Large intestine (tissue), 3 donors: ENCODE measurements at regions not wholly inside any gene's neighbourhood (a gene's known extent, or its start where the extent isn't known, plus 50 kb on each side); places are given as distances from the start of the nearest gene placed in this dataset.
A peak's percentile ranks its signal among the peaks of the same experiment; 100 is the strongest.

ENCODE experiments used
- DNase-seq, 2 donors: peaks; one replicate each; pipeline versions ENCODE4 v3.0.0 to v3.0.0-alpha.2; 2013
- H3K27ac ChIP-seq: one replicate; pipeline ENCODE4 v1.5.1; 2013; ENCODE audit warnings: low read length
- H3K27me3 ChIP-seq: 2 replicates; pipeline ENCODE4 v1.6.1; 2013; ENCODE audit warnings: low read length; ENCODE audit not compliant: control insufficient read depth, insufficient read depth
- H3K36me3 ChIP-seq: 2 replicates; pipeline ENCODE4 v1.6.1; 2013; ENCODE audit warnings: low read length; ENCODE audit not compliant: control insufficient read depth, insufficient read depth
- H3K4me1 ChIP-seq: one replicate; pipeline ENCODE4 v1.6.1; 2013; ENCODE audit warnings: low read length; ENCODE audit not compliant: control insufficient read depth, insufficient read depth
- H3K4me3 ChIP-seq: one replicate; pipeline ENCODE4 v1.5.1; 2013; ENCODE audit warnings: low read length
- H3K9me3 ChIP-seq: one replicate; pipeline ENCODE4 v1.6.1; 2013; ENCODE audit warnings: mild to moderate bottlenecking, low read depth, low read length, moderate library complexity; ENCODE audit not compliant: control insufficient read depth
- WGBS: methylation state at CpG from one replicate; pipeline ENCODE4 v1.1.5; 2013; ENCODE audit warnings: low lambda C conversion rate; ENCODE audit not compliant: insufficient coverage; 5-methylcytosine and 5-hydroxymethylcytosine counted together

DNA sequence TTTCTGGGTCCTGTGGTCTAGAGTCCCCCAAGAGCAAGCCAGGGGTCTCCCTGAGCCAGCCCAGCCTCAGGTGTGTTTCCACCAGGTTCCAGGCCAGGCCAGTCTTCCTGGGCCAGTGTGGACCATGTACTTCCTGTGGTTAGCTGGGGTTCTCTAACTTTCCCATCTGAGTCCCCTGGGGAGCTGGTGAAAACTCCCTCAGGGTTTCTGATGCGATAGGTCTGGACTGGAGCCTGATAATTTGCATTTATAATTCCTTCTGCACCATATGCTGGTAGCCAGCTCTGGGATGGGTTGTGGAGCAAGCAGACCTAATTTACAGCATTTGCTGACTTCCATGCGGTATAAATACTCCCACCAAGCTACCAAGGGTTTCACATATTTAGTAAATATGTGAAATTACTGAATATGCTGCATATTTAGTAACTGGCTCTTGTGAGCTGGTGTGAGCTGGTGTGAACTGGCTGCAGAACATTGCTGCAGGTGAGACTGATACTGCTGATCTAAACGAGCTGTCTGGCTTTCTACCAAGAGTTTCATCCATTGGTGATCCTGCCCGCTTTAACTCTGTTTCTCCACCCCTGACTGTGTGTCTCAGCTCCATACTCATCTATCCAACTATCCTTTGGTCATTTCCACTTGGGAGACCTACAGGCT lies 62.6 kb downstream of the RIN2 start:
- H3K27ac ChIP-seq: no peak overlapping the region
- H3K9me3 ChIP-seq: peaks cover 7% of the 10 kb centered on the region
- no peaks in the 10 kb centered on the region for H3K27me3 ChIP-seq
- H3K36me3 ChIP-seq: peaks cover 3% of the 10 kb centered on the region
- H3K4me1 ChIP-seq: peaks cover 9% of the 10 kb centered on the region
- WGBS: 100% methylated on average over 1 of the region's 4 CpGs
- H3K4me3 ChIP-seq: no peak overlapping the region
- DNase-seq: no peak

GRCh38 chr20:19821606-19822005 lies 63.5 kb downstream of the RIN2 start:
- H3K36me3 ChIP-seq: peaks cover 3% of the 10 kb centered on the region
- DNase-seq: peak; percentile 25 to 64
- peaks cover 7% of the 10 kb centered on the region for H3K9me3 ChIP-seq
- H3K27ac ChIP-seq: peak overlapping the region; percentile 20
- no peak overlapping the region for H3K4me3 ChIP-seq
- WGBS: no CpG with 5 or more reads among the region's 3 CpGs
- H3K27me3 ChIP-seq: no peaks in the 10 kb centered on the region
- peaks cover 9% of the 10 kb centered on the region for H3K4me1 ChIP-seq

DNA sequence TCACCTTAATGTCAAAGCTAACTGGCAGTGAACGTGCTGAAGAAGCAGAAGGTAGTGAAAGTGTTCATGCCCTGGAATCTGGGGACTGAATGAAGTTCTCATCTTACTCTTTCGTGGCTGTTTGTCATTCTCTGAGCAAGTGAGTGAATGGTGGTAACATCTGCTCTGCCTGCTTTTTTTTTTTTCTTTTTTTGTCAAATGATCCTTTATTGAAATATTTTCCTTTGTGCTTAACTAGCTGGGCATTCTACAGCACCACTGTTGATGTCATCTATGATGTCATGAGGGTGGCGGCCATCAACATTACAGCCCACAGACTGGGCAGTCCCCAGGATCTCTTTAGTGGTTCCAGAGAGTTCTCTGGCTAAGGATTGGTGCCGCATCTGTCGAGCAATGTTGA lies 65.2 kb downstream of the RIN2 start:
- Histone ChIP-seq H3K4me3 (no peak overlapping the region), H3K36me3 (peaks cover 3% of the 10 kb centered on the region), H3K4me1 (peaks cover 14% of the 10 kb centered on the region), H3K27me3 (no peaks in the 10 kb centered on the region), H3K27ac (no peak overlapping the region), H3K9me3 (peaks cover 7% of the 10 kb centered on the region)
- DNase-seq: no peak
- WGBS: no CpG with 5 or more reads among the region's 5 CpGs

- H3K27ac ChIP-seq: no peak overlapping the region
- H3K4me1 ChIP-seq: peaks cover 15% of the 10 kb centered on the region
- H3K27me3 ChIP-seq: no peaks in the 10 kb centered on the region
- no CpG with 5 or more reads among the region's 10 CpGs for WGBS
- H3K9me3 ChIP-seq: peaks cover 3% of the 10 kb centered on the region
- H3K4me3 ChIP-seq: no peak overlapping the region
- H3K36me3 ChIP-seq: peaks cover 3% of the 10 kb centered on the region
- DNase-seq: no peak
These were observed 65.9 kb downstream of the RIN2 start for GRCh38 chr20:19823971-19824370.

DNA sequence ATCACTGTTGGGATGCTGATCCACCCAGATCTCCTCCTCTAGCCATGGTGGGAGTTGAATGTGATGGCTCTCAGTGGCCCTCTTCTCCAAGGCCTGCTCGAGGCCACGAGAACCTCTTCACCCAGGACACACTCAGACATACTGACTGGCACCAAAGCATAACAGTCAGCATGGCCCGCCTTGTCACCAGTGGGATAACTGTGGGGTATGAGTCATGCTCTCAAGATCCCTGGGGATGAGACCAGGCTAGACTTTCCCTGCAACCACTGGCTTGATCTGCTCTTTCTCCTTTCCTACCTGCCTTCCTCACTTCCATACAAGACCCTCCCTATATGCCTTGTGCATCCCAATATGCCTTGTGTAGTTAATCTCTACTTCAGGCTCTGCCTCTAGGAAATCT lies 66.8 kb downstream of the RIN2 start:
- DNase-seq: no peak
- Histone ChIP-seq H3K27me3 (no peaks in the 10 kb centered on the region), H3K4me3 (no peak overlapping the region), H3K4me1 (peaks cover 19% of the 10 kb centered on the region), H3K36me3 (no peaks in the 10 kb centered on the region), H3K27ac (no peak overlapping the region), H3K9me3 (no peaks in the 10 kb centered on the region)
- WGBS: no CpG with 5 or more reads among the region's 3 CpGs

- no peaks in the 10 kb centered on the region for H3K36me3 ChIP-seq
- DNase-seq: no peak
- no peaks in the 10 kb centered on the region for H3K9me3 ChIP-seq
- no peak overlapping the region for H3K27ac ChIP-seq
- H3K27me3 ChIP-seq: no peaks in the 10 kb centered on the region
- H3K4me1 ChIP-seq: peaks cover 26% of the 10 kb centered on the region
- H3K4me3 ChIP-seq: no peak overlapping the region
- no CpG with 5 or more reads among the region's 3 CpGs for WGBS
These were observed 68.3 kb downstream of the RIN2 start for GRCh38 chr20:19826179-19826914.

GRCh38 chr20:19827818-19828217 lies 69.8 kb downstream of the RIN2 start:
- peak overlapping the region; percentile 11 for H3K27ac ChIP-seq
- no peak for DNase-seq
- H3K4me1 ChIP-seq: peaks cover 25% of the 10 kb centered on the region
- 20% methylated on average over 1 of the region's 1 CpG for WGBS
- no peaks in the 10 kb centered on the region for H3K27me3 ChIP-seq
- no peak overlapping the region for H3K4me3 ChIP-seq
- H3K36me3 ChIP-seq: no peaks in the 10 kb centered on the region
- H3K9me3 ChIP-seq: no peaks in the 10 kb centered on the region

DNA sequence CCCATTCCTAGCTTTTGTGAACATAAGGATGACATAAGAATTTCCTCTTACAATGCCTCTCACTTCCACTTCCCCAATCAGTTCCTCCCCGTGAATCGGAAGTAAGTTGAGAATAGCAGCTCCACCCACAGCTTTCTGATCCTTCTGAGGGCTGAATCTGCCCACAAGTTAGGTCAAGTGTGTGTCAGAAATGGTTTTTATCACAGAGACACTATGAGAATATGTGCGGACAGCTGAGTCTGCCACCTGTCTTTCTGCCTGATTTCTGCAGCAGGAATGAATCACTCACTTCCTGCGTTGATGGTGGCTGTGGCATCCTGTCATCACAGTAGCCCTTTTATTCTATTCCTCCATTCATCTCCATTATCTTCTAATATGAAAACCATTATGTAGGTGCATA lies 70.2 kb downstream of the RIN2 start:
- no peaks in the 10 kb centered on the region for H3K36me3 ChIP-seq
- no peaks in the 10 kb centered on the region for H3K27me3 ChIP-seq
- H3K9me3 ChIP-seq: no peaks in the 10 kb centered on the region
- DNase-seq: peak; percentile 39 to 67
- H3K27ac ChIP-seq: peak overlapping the region; percentile 11
- H3K4me3 ChIP-seq: no peak overlapping the region
- no CpG with 5 or more reads among the region's 4 CpGs for WGBS
- H3K4me1 ChIP-seq: peaks cover 25% of the 10 kb centered on the region

GRCh38 chr20:19830211-19830785 lies 72.2 kb downstream of the RIN2 start:
- Histone ChIP-seq H3K4me1 (peaks cover 29% of the 10 kb centered on the region), H3K27me3 (no peaks in the 10 kb centered on the region), H3K9me3 (no peaks in the 10 kb centered on the region), H3K36me3 (no peaks in the 10 kb centered on the region), H3K4me3 (no peak overlapping the region), H3K27ac (peak overlapping the region; percentile 55)
- peak; percentile 19 to 66 for DNase-seq
- WGBS: no CpG with 5 or more reads among the region's 2 CpGs

DNA sequence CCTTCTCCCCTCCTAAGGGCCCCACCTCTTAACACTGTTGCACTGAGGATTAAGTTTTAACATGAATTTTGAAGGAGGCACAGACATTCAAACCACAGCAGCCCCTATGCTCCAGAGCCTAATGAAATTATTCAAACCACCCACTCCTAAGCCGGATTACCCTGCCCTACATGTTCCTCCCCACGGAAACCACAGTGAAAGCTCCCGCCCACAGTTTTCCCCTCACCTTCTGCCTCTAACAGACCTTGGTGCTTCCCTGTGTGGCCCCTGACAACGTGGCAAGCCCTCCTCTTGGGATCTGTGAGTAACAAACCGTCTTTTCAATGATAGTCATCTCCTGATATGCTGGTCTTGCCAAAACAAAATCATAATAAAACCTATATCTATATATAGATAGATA lies 74.8 kb downstream of the RIN2 start:
- Histone ChIP-seq H3K27ac (no peak overlapping the region), H3K27me3 (no peaks in the 10 kb centered on the region)
- WGBS: 40% methylated on average over 1 of the region's 5 CpGs

More for the DNA sequence above, 74.8 kb downstream of the RIN2 start:
- Histone ChIP-seq H3K4me1 (peaks cover 27% of the 10 kb centered on the region), H3K36me3 (no peaks in the 10 kb centered on the region), H3K4me3 (no peak overlapping the region), H3K9me3 (no peaks in the 10 kb centered on the region)
- no peak for DNase-seq
